ENCODE measurements at regions not wholly inside any gene's neighbourhood (a gene's known extent, or its start where the extent isn't known, plus 50 kb on each side); places are given as distances from the start of the nearest gene placed in this dataset.

- H2AFZ ChIP-seq (ENCODE audit: low read length): no peak overlapping the region
- H3K79me2 ChIP-seq (ENCODE audit: insufficient read depth, low read length): no peaks in the 10 kb centered on the region
- no peak overlapping the region for H2BK5ac ChIP-seq (ENCODE audit: insufficient read length, low read length)
- no peak overlapping the region for H3K18ac ChIP-seq (ENCODE audit: insufficient read length, low read depth, low read length)
- no CpG with 5 or more reads among the region's 11 CpGs for WGBS (ENCODE audit: extremely low coverage, insufficient read length, low lambda C conversion rate)
- no peak overlapping the region for H3K4ac ChIP-seq (ENCODE audit: low read depth, low read length)
- H3K4me1 Mint-ChIP-seq: peaks cover 4 to 14% of the 10 kb centered on the region in 2 experiments
- H2BK20ac ChIP-seq (ENCODE audit: low read depth, low read length, poor library complexity, severe bottlenecking): no peak overlapping the region
- H2BK15ac ChIP-seq (ENCODE audit: low read depth, low read length): no peak overlapping the region
- DNase-seq: no peak
- H4K91ac ChIP-seq (ENCODE audit: insufficient read length, low read depth, low read length): no peak overlapping the region
- TF ChIP-seq CTCF (conservative IDR thresholded peaks at IDR 0.05): no peak
- H3K27me3 ChIP-seq (ENCODE audit: insufficient read depth, low read length): no peaks in the 10 kb centered on the region
- H3K9ac ChIP-seq (ENCODE audit: extremely low read depth, insufficient read length, low read length): no peak overlapping the region
- no peak overlapping the region for H3K4me3 Mint-ChIP-seq
- no peak overlapping the region for H2BK120ac ChIP-seq (ENCODE audit: low read depth, low read length, poor library complexity, severe bottlenecking)
- H4K8ac ChIP-seq (replicated peaks; ENCODE audit: insufficient read length, low read depth, low read length): no peak overlapping the region
- H3K4me2 ChIP-seq (ENCODE audit: insufficient read depth, insufficient read length, low read length): no peak overlapping the region
- H3K9me3 Mint-ChIP-seq: no peaks in the 10 kb centered on the region
- H3K79me1 ChIP-seq (ENCODE audit: insufficient read depth, low read depth, low read length, poor library complexity, severe bottlenecking): no peaks in the 10 kb centered on the region
- H3K23ac ChIP-seq (ENCODE audit: insufficient read length, low read depth, low read length): no peak overlapping the region
- peaks cover 3% of the 10 kb centered on the region; the same call in 1 of the 2 replicates for H3K27me3 Mint-ChIP-seq (ENCODE audit: low read depth)
- H3K56ac ChIP-seq (ENCODE audit: insufficient read length, low read depth, low read length): no peak overlapping the region
- no peak overlapping the region for H2BK12ac ChIP-seq (ENCODE audit: insufficient read length, low read depth, low read length)
- peaks cover 3% of the 10 kb centered on the region for H4K20me1 ChIP-seq (ENCODE audit: control insufficient read depth, insufficient read depth, insufficient read length)
- H3T11ph ChIP-seq (ENCODE audit: low read length): no peak overlapping the region
- no peaks in the 10 kb centered on the region for H3K23me2 ChIP-seq (ENCODE audit: insufficient read length, low read depth, low read length, poor library complexity, severe bottlenecking)
- no peak overlapping the region for H4K5ac ChIP-seq (ENCODE audit: insufficient read length, low read depth, low read length)
- no peaks in the 10 kb centered on the region for H3K9me3 ChIP-seq (ENCODE audit: control insufficient read depth, low read depth, low read length)
- H3K36me3 Mint-ChIP-seq (ENCODE audit: insufficient read depth in 1 of 3, low read depth in 3 of 3): no peaks in the 10 kb centered on the region; a peak in 1 of 7 replicates
- no peaks in the 10 kb centered on the region for H3K4me1 ChIP-seq (ENCODE audit: insufficient read depth, low read length)
- no peak overlapping the region for H2AK5ac ChIP-seq (ENCODE audit: insufficient read length, low read length)
- no peak overlapping the region for H3K27ac ChIP-seq (ENCODE audit: insufficient read length, low read depth, low read length)
- H3K27ac Mint-ChIP-seq: no peak overlapping the region
- H3K14ac ChIP-seq (ENCODE audit: insufficient read depth, low read length): no peak overlapping the region
These were observed 226.0 kb upstream of the GSE1 start for GRCh38 chr16:85387171-85387507.

All from H9 (cell line).